ENCODE measurements at regions not wholly inside any gene's neighbourhood (a gene's known extent, or its start where the extent isn't known, plus 50 kb on each side); places are given as distances from the start of the nearest gene placed in this dataset.

GRCh38 chr4:156633847-156634246 lies 337.8 kb downstream of the PDGFC start:
- no peak overlapping the region for H3K27ac ChIP-seq
- H3K27me3 ChIP-seq = no peaks in the 10 kb centered on the region
- 80 to 85% methylated on average over 5 of the region's 5 CpGs for WGBS, 2 donors
- no peak for TF ChIP-seq CTCF (IDR thresholded peaks at IDR 0.05)
- no peak for TF ChIP-seq EP300 (IDR thresholded peaks at IDR 0.05)
- TF ChIP-seq POLR2A (IDR thresholded peaks at IDR 0.05) = no peak
- H3K36me3 ChIP-seq = no peaks in the 10 kb centered on the region
- no peak for DNase-seq (ENCODE audit: low spot score in 2 of 2)
- no peaks in the 10 kb centered on the region for H3K4me1 ChIP-seq
- no peak overlapping the region for H3K4me3 ChIP-seq
- no peaks in the 10 kb centered on the region for H3K9me3 ChIP-seq

- H3K9me3 ChIP-seq = no peaks in the 10 kb centered on the region
- no peak for DNase-seq (ENCODE audit: low spot score in 2 of 2)
- no peak overlapping the region for H3K4me3 ChIP-seq
- 74 to 78% methylated on average over 3 of the region's 3 CpGs for WGBS, 2 donors
- TF ChIP-seq CTCF (IDR thresholded peaks at IDR 0.05) (no peak), POLR2A (IDR thresholded peaks at IDR 0.05) (no peak), EP300 (IDR thresholded peaks at IDR 0.05) (no peak)
- H3K27ac ChIP-seq = no peak overlapping the region
- no peaks in the 10 kb centered on the region for H3K27me3 ChIP-seq
- no peaks in the 10 kb centered on the region for H3K4me1 ChIP-seq
- H3K36me3 ChIP-seq = no peaks in the 10 kb centered on the region
Observed at GRCh38 chr4:156628858-156629257, 342.7 kb downstream of the PDGFC start.

GRCh38 chr4:156623376-156623775 lies 348.2 kb downstream of the PDGFC start:
- Histone ChIP-seq H3K27me3 (no peaks in the 10 kb centered on the region), H3K27ac (no peak overlapping the region), H3K4me3 (no peak overlapping the region), H3K4me1 (no peaks in the 10 kb centered on the region), H3K36me3 (no peaks in the 10 kb centered on the region), H3K9me3 (no peaks in the 10 kb centered on the region)
- DNase-seq (ENCODE audit: low spot score in 2 of 2) = no peak
- TF ChIP-seq EP300 (IDR thresholded peaks at IDR 0.05) (no peak), POLR2A (IDR thresholded peaks at IDR 0.05) (no peak), CTCF (IDR thresholded peaks at IDR 0.05) (no peak)
- 68 to 78% methylated on average over 3 of the region's 3 CpGs for WGBS, 2 donors

- Histone ChIP-seq H3K9me3 (no peaks in the 10 kb centered on the region), H3K4me3 (no peak overlapping the region), H3K4me1 (no peaks in the 10 kb centered on the region), H3K27me3 (no peaks in the 10 kb centered on the region), H3K36me3 (no peaks in the 10 kb centered on the region), H3K27ac (no peak overlapping the region)
- DNase-seq (ENCODE audit: low spot score in 2 of 2) = no peak
- TF ChIP-seq CTCF (IDR thresholded peaks at IDR 0.05) (no peak), POLR2A (IDR thresholded peaks at IDR 0.05) (no peak), EP300 (IDR thresholded peaks at IDR 0.05) (no peak)
- WGBS, 2 donors = 83 to 95% methylated on average over 1 of the region's 1 CpG
Observed at GRCh38 chr4:156620786-156621185, 350.8 kb downstream of the PDGFC start.

GRCh38 chr4:156619154-156619934 lies 352.3 kb downstream of the PDGFC start:
- H3K36me3 ChIP-seq = no peaks in the 10 kb centered on the region
- H3K4me1 ChIP-seq = peaks cover 0 to 4% (median 0%) of the 10 kb centered on the region in 4 donors
- no peaks in the 10 kb centered on the region for H3K27me3 ChIP-seq
- TF ChIP-seq EP300 (IDR thresholded peaks at IDR 0.05) = no peak
- no peak for TF ChIP-seq CTCF (IDR thresholded peaks at IDR 0.05)
- TF ChIP-seq POLR2A (IDR thresholded peaks at IDR 0.05) = no peak
- no peak for DNase-seq (ENCODE audit: low spot score in 2 of 2)
- 72 to 90% methylated on average over 3 of the region's 3 CpGs for WGBS, 2 donors
- H3K9me3 ChIP-seq = no peaks in the 10 kb centered on the region
- no peak overlapping the region for H3K4me3 ChIP-seq
- no peak overlapping the region for H3K27ac ChIP-seq
